ENCODE measurements at regions not wholly inside any gene's neighbourhood (a gene's known extent, or its start where the extent isn't known, plus 50 kb on each side); places are given as distances from the start of the nearest gene placed in this dataset.
"Not testable (repeated sequence)": the region's sequence is repeated elsewhere in the genome, so short reads cannot be mapped to it uniquely, and the experiment has no call there.

GRCh38 chr2:16390561-16390960 lies 275.1 kb downstream of the CYRIA start:
- no peak for DNase-seq

- no peak for DNase-seq
Observed at GRCh38 chr2:16389611-16390010, 276.0 kb downstream of the CYRIA start.

GRCh38 chr2:16388199-16388830 lies 277.3 kb downstream of the CYRIA start:
- not testable (repeated sequence) for DNase-seq

GRCh38 chr2:16387461-16387984 lies 278.1 kb downstream of the CYRIA start:
- DNase-seq = no peak

GRCh38 chr2:16386431-16386830 lies 279.2 kb downstream of the CYRIA start:
- DNase-seq = no peak

GRCh38 chr2:16386031-16386430 lies 279.6 kb downstream of the CYRIA start:
- DNase-seq = no peak

DNA sequence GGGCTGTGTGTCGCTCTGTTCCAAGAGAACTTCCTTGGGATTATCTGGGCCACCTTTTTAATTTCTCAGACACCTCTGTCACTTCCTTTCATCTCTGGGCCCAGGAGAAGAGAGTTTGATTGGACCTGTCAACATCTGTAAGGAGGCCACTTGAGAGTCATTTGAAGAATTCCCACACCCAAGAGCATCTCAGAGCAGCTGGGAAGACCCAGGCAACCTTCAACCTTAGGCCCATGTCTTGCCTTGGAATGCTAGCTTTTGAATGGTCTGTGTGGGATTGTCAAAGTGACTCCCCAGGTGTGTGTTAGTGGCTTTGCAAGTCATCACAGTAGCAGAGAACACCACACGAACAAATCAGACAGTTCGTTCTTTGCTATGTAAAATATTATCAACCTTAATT lies 280.3 kb downstream of the CYRIA start:
- DNase-seq = no peak

GRCh38 chr2:16383411-16383810 lies 282.2 kb downstream of the CYRIA start:
- DNase-seq = no peak

- no peak for DNase-seq
Observed at GRCh38 chr2:16382451-16382850, 283.2 kb downstream of the CYRIA start.

DNA sequence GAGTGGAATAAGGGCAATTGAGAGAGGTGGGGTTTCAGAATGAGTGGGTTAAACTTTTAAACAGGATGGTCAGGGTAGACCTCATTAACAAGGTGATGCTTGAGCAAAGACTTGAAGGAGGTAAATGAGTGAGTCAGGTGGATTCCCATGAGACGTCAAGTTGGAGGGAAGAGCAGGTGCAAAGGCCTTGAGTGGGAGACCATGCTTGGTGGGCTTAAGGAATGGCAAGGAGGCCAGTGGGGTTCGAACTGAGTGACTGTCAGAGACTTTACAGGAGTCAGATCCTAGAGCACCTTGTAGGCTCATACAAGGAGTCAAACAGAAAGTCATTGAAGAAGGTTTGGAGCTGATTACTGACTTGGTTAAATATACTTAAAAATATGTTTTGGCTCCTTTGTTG lies 284.1 kb downstream of the CYRIA start:
- no peak for DNase-seq

GRCh38 chr2:16379901-16380300 lies 285.7 kb downstream of the CYRIA start:
- not testable (repeated sequence) for DNase-seq

DNA sequence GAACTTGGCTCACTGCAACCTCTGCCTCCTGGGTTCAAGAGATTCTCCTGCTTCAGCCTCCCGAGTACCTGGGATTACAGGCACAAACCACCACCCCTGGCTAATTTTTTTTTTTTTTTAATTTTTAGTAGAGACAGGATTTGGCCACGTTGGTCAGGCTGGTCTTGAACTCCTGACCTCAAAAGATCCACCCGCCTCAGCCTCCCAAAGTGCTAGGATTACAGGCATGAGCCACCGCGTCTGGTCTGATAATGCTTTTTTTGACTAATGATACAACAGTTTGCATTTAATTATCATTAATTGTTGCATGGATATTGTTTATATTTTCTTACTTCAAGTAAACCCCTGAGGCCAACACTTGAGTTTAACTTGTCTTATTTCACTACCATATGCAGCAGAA lies 286.6 kb downstream of the CYRIA start:
- DNase-seq = not testable (repeated sequence)

- DNase-seq = no peak
Observed at GRCh38 chr2:16378031-16378430, 287.6 kb downstream of the CYRIA start.

- no peak for DNase-seq
Observed at GRCh38 chr2:16375981-16376380, 289.7 kb downstream of the CYRIA start.

DNA sequence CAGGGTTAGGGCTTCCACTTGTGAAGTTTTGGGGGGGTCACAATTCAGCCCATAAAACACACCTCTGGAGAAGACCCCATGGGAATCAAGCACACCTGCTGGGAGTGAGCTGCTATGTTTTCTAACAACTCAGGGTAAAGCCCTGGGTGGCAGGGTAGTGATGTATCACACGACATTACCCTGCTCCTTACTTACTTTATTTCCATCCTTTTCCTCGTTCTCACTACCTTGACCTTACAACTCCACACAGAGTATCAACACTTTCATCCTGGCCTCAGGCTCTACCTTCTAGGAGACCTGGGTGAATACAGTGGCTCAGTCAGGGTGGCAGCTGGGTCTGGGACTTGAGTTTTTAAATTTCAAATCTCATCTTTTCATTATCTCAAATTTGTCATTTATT lies 290.3 kb downstream of the CYRIA start:
- no peak for DNase-seq

- DNase-seq = no peak
Observed at GRCh38 chr2:16374671-16375070, 291.0 kb downstream of the CYRIA start.

DNA sequence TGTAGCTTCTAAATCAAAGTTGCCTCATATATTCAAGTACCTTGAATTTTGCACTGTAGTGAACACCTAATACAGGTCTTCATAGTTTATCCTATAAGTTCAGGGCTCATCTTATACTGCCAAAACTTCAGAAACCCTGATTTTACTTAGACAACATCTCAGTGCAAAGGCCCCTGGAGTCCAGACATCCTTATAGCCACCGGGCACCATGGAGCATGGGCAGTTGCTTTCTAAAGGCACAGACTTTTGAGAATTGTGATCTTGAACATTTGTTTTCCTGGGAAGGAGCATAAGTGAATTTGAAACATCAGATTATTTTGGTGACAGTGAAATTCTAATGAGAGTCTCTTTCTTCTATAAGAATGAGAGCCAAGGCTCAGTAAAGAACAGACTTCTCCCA lies 292.3 kb downstream of the CYRIA start:
- no peak for DNase-seq

DNA sequence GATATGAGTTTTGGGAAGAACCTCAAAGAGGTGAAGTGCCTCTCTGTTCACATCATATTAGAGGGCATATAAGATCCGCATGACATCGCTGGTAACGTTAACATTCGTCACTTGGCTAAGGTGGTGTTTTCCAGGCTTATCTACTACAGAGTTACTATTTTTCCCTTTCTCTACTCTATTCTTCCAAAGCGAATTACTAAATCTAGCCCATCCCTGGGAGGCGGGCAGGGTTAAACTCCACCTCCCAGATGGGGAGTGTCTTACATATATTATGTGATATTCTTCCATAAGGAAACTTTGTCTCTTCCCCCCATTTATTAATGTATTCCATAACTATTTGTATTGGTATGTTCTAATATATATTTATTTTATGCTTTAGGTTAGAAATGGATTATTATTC lies 293.9 kb downstream of the CYRIA start:
- no peak for DNase-seq

DNA sequence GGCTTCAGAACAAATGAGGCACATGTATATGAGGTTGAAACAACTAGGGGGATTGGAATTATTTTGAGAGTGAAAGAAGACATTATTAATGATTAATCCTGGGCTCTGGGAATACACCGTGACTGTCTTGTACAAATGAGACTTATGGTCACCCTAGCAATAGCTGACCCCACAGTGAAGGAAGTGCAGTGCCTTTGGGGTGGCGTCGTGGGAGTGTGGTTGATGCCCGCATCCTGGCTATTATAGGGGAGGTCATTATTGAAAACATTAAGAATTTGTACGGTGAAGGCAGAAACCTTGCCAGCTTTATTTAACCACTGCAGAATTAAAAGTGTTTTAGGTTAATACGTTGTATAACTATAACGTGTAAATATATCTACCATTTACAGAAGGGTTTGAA lies 296.7 kb downstream of the CYRIA start:
- no peak for DNase-seq

GRCh38 chr2:16368328-16368727 lies 297.3 kb downstream of the CYRIA start:
- DNase-seq = no peak

GRCh38 chr2:16365366-16365765 lies 300.3 kb downstream of the CYRIA start:
- DNase-seq = no peak

DNA sequence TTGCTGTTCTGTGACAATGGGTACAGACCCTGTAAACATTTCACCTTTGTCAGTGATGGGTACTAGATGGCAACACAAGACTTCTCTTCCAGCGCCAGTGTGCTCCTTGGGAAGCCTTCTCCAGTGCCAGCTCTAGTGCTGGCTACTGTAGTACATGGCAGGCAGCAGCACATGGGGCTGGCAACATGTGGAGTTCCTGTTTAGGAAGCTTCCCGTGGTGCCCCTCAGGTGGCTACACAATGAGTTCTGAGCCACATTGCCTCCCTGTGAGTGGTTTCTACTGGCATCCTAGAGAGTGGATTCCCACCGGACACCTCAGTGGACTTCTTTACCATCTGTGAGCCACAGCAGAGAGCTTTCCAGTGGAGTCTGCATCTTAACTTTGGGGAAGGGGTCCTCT lies 302.1 kb downstream of the CYRIA start:
- no peak for DNase-seq

DNA sequence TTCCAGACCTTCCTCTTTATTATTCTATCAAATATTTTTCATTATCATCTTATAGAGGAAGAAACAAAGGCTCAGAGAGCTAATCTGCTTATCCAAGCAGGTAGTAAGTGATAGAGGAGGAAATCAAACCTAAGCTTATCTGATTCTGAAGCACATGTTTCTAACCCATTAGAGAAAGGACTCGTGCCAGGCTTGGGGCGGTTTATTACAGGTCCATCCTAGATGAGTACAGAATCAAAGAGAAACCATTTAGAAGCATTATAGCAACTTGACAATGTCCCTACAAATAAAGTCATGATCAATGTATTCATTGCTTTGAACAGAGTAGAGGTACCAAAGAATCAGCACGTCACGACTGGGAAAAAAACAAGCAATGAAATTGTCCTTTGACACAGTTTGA lies 303.0 kb downstream of the CYRIA start:
- DNase-seq = no peak

DNA sequence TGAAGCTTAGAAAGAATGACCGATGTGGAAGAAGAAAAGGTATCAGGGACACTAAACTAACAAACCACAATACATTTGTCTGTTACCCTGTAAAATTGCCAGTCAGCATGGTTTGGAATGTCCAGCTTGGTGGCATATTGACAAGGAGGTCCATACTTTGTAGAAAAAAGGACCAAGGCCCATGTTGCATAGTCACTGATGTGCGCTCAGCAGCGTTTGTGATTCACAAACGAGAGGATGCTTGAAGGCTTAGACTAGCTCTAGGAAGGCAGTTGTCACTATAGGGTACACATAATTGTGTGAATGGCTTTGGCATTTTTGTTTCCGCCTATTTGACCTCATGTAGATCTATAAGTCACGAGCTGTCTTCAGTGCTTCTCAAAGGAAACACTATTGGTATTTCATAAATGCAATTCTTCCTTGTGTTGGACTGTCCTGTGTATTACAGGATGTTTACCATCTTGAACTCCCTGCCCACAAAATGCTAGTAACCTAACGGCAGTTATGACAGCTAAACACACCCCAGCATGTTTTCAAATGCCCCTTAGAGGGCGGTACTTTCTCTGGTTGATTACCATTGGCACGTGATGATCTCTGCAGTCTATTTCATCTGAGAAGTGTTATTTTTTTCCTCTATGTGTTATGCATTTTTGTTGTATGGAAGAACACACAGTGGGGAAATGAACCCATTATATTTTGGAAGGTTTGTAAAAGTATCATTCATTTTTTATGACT lies 304.2 kb downstream of the CYRIA start:
- DNase-seq = no peak

- DNase-seq = no peak
Observed at GRCh38 chr2:16359961-16360360, 305.7 kb downstream of the CYRIA start.
